HL-60 (cell line): ENCODE measurements at regions not wholly inside any gene's neighbourhood (a gene's known extent, or its start where the extent isn't known, plus 50 kb on each side); places are given as distances from the start of the nearest gene placed in this dataset.
"Not testable (repeated sequence)": the region's sequence is repeated elsewhere in the genome, so short reads cannot be mapped to it uniquely, and the experiment has no call there.

ENCODE experiments used
- GABPA ChIP-seq: IDR thresholded peaks from 2 replicates; pipeline ENCODE4 v1.6.1; 2012; ENCODE audit warnings: low read depth
- POLR2AphosphoS5 ChIP-seq: IDR thresholded peaks from 2 replicates; pipeline ENCODE4 v1.6.1; 2012; ENCODE audit warnings: low read depth
- REST ChIP-seq: IDR thresholded peaks from 2 replicates; pipeline ENCODE4 v1.6.1; 2012; ENCODE audit warnings: low read depth; ENCODE audit not compliant: insufficient replicate concordance
- TF ChIP-seq, protein P1 (sequence below): IDR thresholded peaks from one replicate; pipeline ENCODE4 v1.5.1; 2011; ENCODE audit warnings: low read length, control low read depth, inconsistent platforms; ENCODE audit not compliant: insufficient read depth

- not testable (repeated sequence) for TF ChIP-seq REST, GABPA, POLR2AphosphoS5
- TF ChIP-seq, protein P1, sequence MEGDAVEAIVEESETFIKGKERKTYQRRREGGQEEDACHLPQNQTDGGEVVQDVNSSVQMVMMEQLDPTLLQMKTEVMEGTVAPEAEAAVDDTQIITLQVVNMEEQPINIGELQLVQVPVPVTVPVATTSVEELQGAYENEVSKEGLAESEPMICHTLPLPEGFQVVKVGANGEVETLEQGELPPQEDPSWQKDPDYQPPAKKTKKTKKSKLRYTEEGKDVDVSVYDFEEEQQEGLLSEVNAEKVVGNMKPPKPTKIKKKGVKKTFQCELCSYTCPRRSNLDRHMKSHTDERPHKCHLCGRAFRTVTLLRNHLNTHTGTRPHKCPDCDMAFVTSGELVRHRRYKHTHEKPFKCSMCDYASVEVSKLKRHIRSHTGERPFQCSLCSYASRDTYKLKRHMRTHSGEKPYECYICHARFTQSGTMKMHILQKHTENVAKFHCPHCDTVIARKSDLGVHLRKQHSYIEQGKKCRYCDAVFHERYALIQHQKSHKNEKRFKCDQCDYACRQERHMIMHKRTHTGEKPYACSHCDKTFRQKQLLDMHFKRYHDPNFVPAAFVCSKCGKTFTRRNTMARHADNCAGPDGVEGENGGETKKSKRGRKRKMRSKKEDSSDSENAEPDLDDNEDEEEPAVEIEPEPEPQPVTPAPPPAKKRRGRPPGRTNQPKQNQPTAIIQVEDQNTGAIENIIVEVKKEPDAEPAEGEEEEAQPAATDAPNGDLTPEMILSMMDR, result not testable (repeated sequence)
Observed at GRCh38 chr9:32148553-32148952, 235.9 kb upstream of the ACO1 start.
